GM13977 (cell line): ENCODE measurements at regions not wholly inside any gene's neighbourhood (a gene's known extent, or its start where the extent isn't known, plus 50 kb on each side); places are given as distances from the start of the nearest gene placed in this dataset.

Experiments
- DNase-seq: peaks from one replicate; pipeline ENCODE4 v3.0.0; 2012; ENCODE audit warnings: low spot score
- in situ Hi-C: fragments of 300-500 bp; cut with MboI; formaldehyde crosslinking; loops from one replicate; pipeline ENCODE4 v1.12.0; 2022; ENCODE audit warnings: low sequenced_read_pairs, low pct_unique_long_range_greater_than_20kb, mixed read lengths, inconsistent platforms; ENCODE audit not compliant: unreplicated experiment
- TF ChIP-seq, protein P1 (sequence below): IDR thresholded peaks from 2 replicates; pipeline ENCODE4 v1.5.1; 2012; ENCODE audit warnings: mild to moderate bottlenecking, control low read depth; ENCODE audit not compliant: insufficient read depth; ENCODE audit errors: extremely low read depth, missing control alignments

- in situ Hi-C loops, result no loop called here
Observed at GRCh38 chr18:68033466-68033865, 516.9 kb upstream of the DSEL start.

DNA sequence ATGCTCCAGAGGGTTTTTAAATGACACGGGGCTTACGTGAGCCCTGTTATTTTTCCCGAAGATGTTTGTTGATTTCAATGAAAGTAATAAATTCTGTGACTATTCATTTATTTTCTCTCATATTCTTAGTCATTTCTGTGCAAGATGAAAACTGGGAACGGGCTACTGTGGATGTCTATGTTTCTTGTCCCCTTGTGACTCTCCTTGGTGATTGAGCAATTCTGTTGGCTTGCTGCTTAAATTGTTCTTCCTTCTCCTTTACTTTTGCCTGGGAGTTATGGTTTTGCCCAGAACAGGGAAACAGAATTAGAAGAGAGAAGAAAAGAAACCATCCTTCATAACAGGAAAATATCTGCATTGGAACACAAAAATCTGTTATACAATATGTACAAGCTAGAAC, 508.2 kb upstream of the DSEL start:
- no peak for DNase-seq
- in situ Hi-C loops, result no loop called here
- TF ChIP-seq, protein P1, sequence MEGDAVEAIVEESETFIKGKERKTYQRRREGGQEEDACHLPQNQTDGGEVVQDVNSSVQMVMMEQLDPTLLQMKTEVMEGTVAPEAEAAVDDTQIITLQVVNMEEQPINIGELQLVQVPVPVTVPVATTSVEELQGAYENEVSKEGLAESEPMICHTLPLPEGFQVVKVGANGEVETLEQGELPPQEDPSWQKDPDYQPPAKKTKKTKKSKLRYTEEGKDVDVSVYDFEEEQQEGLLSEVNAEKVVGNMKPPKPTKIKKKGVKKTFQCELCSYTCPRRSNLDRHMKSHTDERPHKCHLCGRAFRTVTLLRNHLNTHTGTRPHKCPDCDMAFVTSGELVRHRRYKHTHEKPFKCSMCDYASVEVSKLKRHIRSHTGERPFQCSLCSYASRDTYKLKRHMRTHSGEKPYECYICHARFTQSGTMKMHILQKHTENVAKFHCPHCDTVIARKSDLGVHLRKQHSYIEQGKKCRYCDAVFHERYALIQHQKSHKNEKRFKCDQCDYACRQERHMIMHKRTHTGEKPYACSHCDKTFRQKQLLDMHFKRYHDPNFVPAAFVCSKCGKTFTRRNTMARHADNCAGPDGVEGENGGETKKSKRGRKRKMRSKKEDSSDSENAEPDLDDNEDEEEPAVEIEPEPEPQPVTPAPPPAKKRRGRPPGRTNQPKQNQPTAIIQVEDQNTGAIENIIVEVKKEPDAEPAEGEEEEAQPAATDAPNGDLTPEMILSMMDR, result no peak

More at GRCh38 chr18:68033466-68033865, 516.9 kb upstream of the DSEL start:
- no peak for DNase-seq
- TF ChIP-seq, protein P1, result no peak

DNA sequence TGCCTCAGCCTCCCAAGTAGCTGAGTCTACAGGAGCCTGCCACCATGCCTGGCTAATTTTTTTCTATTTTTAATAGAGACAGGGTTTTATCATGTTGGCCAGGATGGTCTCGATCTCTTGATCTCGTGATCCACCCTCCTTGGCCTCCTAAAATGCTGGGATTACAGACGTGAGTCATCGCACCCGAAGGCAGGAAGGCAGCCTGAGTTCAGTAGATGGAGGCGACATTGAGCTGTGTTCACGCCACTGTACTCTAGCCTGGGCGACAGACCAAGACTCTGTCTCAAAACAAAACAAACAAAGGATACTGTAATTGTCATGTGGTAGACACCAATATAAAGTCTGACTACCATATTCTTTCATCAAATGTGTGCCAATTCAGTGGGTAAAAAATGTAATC, 500.9 kb upstream of the DSEL start:
- TF ChIP-seq, protein P1, result no peak
- in situ Hi-C loops, result no loop called here
- no peak for DNase-seq

DNA sequence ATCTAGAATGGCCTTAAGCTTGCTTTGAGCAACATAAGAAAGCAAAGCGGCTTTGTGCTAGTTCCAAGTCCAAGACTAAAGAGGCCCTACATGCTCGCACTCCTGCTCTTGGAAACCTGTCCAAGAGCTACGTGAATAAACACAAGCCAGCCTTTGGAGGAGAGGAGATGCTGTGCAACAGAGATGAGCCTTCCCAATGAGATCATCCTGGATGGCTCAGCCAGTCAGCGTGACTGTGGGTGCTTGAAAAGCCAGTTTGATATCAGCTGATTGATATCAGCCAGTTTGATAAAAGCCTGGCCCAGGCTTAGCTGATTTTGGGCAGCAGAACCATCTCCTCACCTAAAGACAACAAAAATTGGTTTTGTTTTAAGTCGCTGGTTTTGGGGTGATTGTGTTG, 481.0 kb upstream of the DSEL start:
- in situ Hi-C loops, result no loop called here
- TF ChIP-seq, protein P1, result no peak
- no peak for DNase-seq

- TF ChIP-seq, protein P1, result no peak
- in situ Hi-C loops, result no loop called here
- no peak for DNase-seq
Observed at GRCh38 chr18:67995769-67996168, 479.2 kb upstream of the DSEL start.

GRCh38 chr18:67980241-67980640, 463.7 kb upstream of the DSEL start:
- TF ChIP-seq, protein P1, result no peak
- in situ Hi-C loops, result no loop called here
- no peak for DNase-seq

DNA sequence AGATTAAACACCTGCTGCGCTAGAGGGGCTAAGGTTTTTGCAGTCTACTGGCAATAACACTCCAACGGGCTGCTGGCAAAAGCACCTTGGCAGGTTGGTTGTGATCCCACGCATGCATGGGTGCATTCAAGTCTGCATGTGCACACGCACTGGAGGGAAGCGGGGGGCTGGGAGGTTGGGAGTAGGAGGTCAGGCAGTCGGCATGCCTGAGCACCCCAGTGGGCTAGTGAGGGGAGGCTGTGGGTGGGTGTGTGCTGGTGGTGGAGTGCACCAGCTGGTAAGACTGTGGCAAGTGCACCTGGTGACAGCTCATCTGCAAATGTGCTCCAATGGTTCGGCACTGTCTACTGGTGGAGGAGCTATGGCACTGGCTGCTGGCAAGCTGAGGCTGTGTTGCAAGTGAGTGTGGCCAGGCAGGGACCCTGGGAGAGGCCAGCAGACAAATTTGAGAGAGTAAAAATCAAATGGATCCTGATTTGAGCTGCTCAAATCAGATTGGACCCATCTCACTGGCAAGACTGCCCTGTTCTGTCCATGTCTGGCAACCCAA, 460.6 kb upstream of the DSEL start:
- DNase-seq, result no peak
- TF ChIP-seq, protein P1, result no peak
- in situ Hi-C loops, result no loop called here
